ENCODE measurements at regions not wholly inside any gene's neighbourhood (a gene's known extent, or its start where the extent isn't known, plus 50 kb on each side); places are given as distances from the start of the nearest gene placed in this dataset.

DNA sequence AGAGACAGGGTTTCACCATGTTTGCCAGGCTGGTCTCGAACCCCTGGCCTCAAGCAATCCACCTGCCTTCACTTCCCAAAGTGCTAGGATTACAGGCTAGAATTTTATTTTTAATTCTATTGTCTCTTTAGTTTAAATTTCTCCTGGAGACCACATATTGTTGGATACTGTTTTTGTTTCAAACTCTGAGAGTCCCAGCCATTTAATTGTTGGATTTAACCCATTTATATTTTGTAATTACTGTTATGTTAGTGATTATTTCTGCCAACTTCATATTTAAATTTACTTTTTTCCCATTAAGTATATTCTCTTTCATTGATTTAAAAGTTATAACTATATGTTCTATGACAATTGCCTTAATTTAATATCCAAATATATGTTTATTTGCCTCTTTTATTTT, 185.6 kb downstream of the ZNF248 start:
- Histone ChIP-seq H3K36me3 (replicated peaks) (no peaks in the 10 kb centered on the region), H3K27ac (no peak overlapping the region), H3K4me3 (ENCODE audit: low read depth, low read length) (no peak overlapping the region), H3K27me3 (replicated peaks) (no peaks in the 10 kb centered on the region)
- in situ Hi-C loops (cut with HindIII; ENCODE audit: low pct_ligation_motif_present, low sequenced_read_pairs): no loop called here
- DNase-seq: no peak
- TF ChIP-seq, protein P1, sequence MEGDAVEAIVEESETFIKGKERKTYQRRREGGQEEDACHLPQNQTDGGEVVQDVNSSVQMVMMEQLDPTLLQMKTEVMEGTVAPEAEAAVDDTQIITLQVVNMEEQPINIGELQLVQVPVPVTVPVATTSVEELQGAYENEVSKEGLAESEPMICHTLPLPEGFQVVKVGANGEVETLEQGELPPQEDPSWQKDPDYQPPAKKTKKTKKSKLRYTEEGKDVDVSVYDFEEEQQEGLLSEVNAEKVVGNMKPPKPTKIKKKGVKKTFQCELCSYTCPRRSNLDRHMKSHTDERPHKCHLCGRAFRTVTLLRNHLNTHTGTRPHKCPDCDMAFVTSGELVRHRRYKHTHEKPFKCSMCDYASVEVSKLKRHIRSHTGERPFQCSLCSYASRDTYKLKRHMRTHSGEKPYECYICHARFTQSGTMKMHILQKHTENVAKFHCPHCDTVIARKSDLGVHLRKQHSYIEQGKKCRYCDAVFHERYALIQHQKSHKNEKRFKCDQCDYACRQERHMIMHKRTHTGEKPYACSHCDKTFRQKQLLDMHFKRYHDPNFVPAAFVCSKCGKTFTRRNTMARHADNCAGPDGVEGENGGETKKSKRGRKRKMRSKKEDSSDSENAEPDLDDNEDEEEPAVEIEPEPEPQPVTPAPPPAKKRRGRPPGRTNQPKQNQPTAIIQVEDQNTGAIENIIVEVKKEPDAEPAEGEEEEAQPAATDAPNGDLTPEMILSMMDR (IDR thresholded peaks at IDR 0.05; ENCODE audit: low read depth, low read length, missing control alignments): no peak

DNA sequence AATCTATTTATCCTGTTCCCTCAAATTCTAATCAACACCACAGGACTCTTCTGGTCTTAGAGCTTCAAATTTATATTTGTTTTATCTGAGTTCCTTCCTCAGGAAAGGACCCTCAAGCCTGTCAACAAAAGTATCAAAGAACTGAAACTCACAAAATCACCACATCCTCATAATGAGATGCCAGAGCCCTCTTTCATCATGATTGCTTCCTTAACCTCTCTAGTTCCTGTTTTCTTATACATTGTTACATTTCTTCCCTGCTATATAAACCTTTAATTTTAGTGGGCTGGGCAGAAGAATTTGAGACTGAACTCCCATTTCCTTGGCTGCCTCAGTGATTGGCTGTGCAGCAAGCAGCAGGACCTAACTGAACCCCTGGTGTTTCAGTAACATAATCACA, 189.7 kb downstream of the ZNF248 start:
- in situ Hi-C loops (cut with HindIII; ENCODE audit: low pct_ligation_motif_present, low sequenced_read_pairs): no loop called here
- no peaks in the 10 kb centered on the region for H3K36me3 ChIP-seq (replicated peaks)
- no peak for DNase-seq

DNA sequence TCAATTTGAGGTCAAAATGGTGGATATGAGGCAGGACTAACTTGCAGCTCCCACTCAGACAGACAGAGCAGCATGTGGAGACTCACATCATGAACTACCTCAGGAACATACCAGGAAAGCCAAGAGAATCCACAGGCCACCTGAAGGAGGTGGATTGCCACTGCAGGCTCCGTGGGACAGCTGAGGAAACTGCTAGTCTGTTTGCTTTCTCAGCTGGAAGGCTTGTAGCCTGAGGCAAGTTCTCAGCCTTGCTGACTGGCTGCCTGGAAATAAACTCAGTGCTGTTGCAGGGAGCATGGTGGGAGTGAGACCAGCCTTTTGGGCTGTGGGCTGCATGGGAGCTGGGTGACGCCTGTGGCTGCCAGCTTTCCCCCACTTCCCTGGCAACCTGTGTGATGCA, 202.9 kb downstream of the ZNF248 start:
- Histone ChIP-seq H3K36me3 (replicated peaks) (no peaks in the 10 kb centered on the region), H3K27me3 (replicated peaks) (no peaks in the 10 kb centered on the region), H3K27ac (no peak overlapping the region), H3K4me3 (ENCODE audit: low read depth, low read length) (no peak overlapping the region)
- TF ChIP-seq, protein P1 (IDR thresholded peaks at IDR 0.05; ENCODE audit: low read depth, low read length, missing control alignments): no peak
- DNase-seq: no peak
- in situ Hi-C loops (cut with HindIII; ENCODE audit: low pct_ligation_motif_present, low sequenced_read_pairs): no loop called here

More for the DNA sequence above, 189.7 kb downstream of the ZNF248 start:
- TF ChIP-seq, protein P1 (IDR thresholded peaks at IDR 0.05; ENCODE audit: low read depth, low read length, missing control alignments): no peak
- H3K27ac ChIP-seq: no peak overlapping the region
- no peaks in the 10 kb centered on the region for H3K27me3 ChIP-seq (replicated peaks)
- no peak overlapping the region for H3K4me3 ChIP-seq (ENCODE audit: low read depth, low read length)

DNA sequence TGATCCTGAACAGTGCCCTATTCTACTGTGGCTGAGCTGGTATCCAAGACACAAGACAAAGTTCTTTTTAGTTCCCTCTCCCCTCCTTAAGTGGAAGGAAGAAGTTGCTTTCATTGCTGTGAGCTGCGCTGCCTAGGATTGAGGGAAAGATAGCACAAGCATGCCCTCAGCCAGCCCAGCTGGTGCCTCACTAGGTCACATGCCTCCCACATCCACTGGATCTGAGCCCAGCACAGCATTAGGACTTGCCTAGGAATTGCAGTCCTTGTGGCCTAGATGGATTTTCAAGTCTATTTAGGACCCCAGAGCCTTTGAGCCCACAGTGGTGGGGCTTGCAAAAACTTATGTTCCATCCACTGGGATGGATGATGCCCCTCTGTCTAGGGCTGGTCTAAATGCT, 214.2 kb downstream of the ZNF248 start:
- no peak overlapping the region for H3K4me3 ChIP-seq (ENCODE audit: low read depth, low read length)
- no peak for DNase-seq
- no peaks in the 10 kb centered on the region for H3K36me3 ChIP-seq (replicated peaks)
- TF ChIP-seq, protein P1 (IDR thresholded peaks at IDR 0.05; ENCODE audit: low read depth, low read length, missing control alignments): no peak
- no peak overlapping the region for H3K27ac ChIP-seq
- in situ Hi-C loops (cut with HindIII; ENCODE audit: low pct_ligation_motif_present, low sequenced_read_pairs): no loop called here
- no peaks in the 10 kb centered on the region for H3K27me3 ChIP-seq (replicated peaks)

DNA sequence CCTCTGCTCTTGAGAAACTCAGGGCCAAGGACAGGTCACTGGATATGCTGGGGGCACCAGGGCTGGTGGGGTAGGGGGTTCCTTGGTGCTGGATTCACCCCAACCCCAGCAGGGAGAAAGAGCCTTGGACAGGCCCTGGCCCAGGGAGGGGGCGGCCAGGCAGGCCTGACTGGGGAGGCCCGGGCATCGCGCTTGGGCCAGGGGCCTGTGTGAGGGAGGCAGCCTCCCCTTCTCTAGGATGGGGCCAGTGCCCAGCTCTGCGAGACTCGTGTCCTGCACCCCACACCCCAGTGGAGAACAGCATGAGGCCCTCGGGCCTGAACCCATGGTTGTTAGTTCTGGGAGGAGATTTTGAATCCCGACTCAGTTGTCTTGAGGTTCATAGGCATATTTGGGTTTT, 217.1 kb downstream of the ZNF248 start:
- TF ChIP-seq, protein P1 (IDR thresholded peaks at IDR 0.05; ENCODE audit: low read depth, low read length, missing control alignments): no peak
- no peak for DNase-seq
- H3K27ac ChIP-seq: no peak overlapping the region
- H3K36me3 ChIP-seq (replicated peaks): no peaks in the 10 kb centered on the region
- no peaks in the 10 kb centered on the region for H3K27me3 ChIP-seq (replicated peaks)
- no peak overlapping the region for H3K4me3 ChIP-seq (ENCODE audit: low read depth, low read length)
- in situ Hi-C loops (cut with HindIII; ENCODE audit: low pct_ligation_motif_present, low sequenced_read_pairs): no loop called here

DNA sequence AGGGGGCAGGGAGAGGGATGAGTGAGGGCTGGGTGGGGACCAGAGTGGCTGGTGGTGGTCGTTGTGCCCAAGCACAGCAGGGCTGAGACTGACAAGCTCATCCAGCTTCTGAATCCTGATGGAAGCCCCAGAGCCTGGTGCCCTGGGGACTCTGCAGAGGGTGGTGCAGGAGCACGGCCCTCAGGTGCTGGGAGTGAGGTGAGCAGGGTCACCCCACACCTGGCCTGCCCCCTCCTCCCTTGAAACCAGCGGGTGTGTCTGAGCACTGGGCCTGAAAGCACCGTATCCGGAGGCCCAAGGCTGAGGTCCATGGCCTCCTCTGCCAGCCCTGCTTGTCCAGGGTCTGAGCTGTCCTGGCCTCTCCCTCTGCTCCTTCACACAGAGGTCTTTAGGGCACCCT, 218.2 kb downstream of the ZNF248 start:
- TF ChIP-seq, protein P1 (IDR thresholded peaks at IDR 0.05; ENCODE audit: low read depth, low read length, missing control alignments): no peak
- Histone ChIP-seq H3K36me3 (replicated peaks) (no peaks in the 10 kb centered on the region), H3K27me3 (replicated peaks) (no peaks in the 10 kb centered on the region), H3K27ac (no peak overlapping the region), H3K4me3 (ENCODE audit: low read depth, low read length) (no peak overlapping the region)
- in situ Hi-C loops (cut with HindIII; ENCODE audit: low pct_ligation_motif_present, low sequenced_read_pairs): no loop called here
- no peak for DNase-seq

Measured in brain microvascular endothelial cell (primary cell).